GM12878 (cell line): ENCODE measurements at regions not wholly inside any gene's neighbourhood (a gene's known extent, or its start where the extent isn't known, plus 50 kb on each side); places are given as distances from the start of the nearest gene placed in this dataset.

Experiments used
- ATAC-seq: fragments of 200-7000 bp; cut with Tn5 transposase; 3 replicates; pipeline ENCODE4 v1.9.1; 2020; ENCODE audit warnings: mild to moderate bottlenecking, moderate library complexity
- BruUV-seq: library from RNA; stranded (reverse); fragments of 400-500 nt; replicated peaks from 2 replicates; lab custom pipeline; 2021; lab: Mats Ljungman, UMichigan
- CTCF ChIA-PET: fragments of 300-600 bp; sonication (Branson Sonifier 250); formaldehyde crosslinking; extraction: SDS; loops from one replicate; lab custom pipeline; 2021; ENCODE audit warnings: inconsistent platforms; lab: Yijun Ruan, JAX
- POLR2A ChIA-PET: fragments of 350-600 bp; formaldehyde crosslinking; extraction: SDS; loops from one replicate; lab custom pipeline; 2021; ENCODE audit warnings: inconsistent platforms; lab: Charles Lee
- RAD21 ChIA-PET: fragments of 300-600 bp; sonication (Branson Sonifier 250); formaldehyde crosslinking; loops from one replicate; lab custom pipeline; 2023; ENCODE audit warnings: antibody characterized with exemption; ENCODE audit not compliant: unreplicated experiment; lab: Charles Lee
- SMC1A ChIA-PET: fragments of 300-600 bp; sonication (Branson Sonifier 250); formaldehyde crosslinking; loops from one replicate; lab custom pipeline; 2023; ENCODE audit not compliant: unreplicated experiment, uncharacterized antibody; lab: Charles Lee
- DNase-seq: peaks from one replicate; pipeline ENCODE4 v3.0.0-alpha.2; 2011; ENCODE audit warnings: low read depth, low spot score
- FAIRE-seq: peaks from 3 replicates; lab custom pipeline; 2011; peaks lifted over from hg19 to GRCh38; lab: Jason Lieb, UNC
- H2AFZ ChIP-seq: 2 replicates; pipeline ENCODE4 v1.6.0; 2011; ENCODE audit warnings: low read depth, low read length, control low read depth; ENCODE audit not compliant: control insufficient read depth
- H3K27ac ChIP-seq: 2 replicates; pipeline ENCODE4 v1.5.1; 2011; ENCODE audit warnings: control low read depth; ENCODE audit not compliant: control insufficient read depth, insufficient read depth
- H3K27me3 ChIP-seq, 2 experiments: replicated peaks in 1 of 2; 2 replicates each; pipeline versions ENCODE4 v1.6.0 to v1.6.1; 2011; ENCODE audit warnings: low read length in 1 of 2; ENCODE audit not compliant: control insufficient read depth in 2 of 2, insufficient read depth in 2 of 2
- H3K36me3 ChIP-seq, 2 experiments: 2 replicates each; pipeline ENCODE4 v1.5.1; 2011; ENCODE audit warnings: low read length in 1 of 2; ENCODE audit not compliant: control insufficient read depth in 2 of 2, insufficient read depth in 2 of 2
- H3K4me1 ChIP-seq: 2 replicates; pipeline ENCODE4 v1.6.1; 2011; ENCODE audit warnings: mild to moderate bottlenecking, low read length, moderate library complexity, mixed read lengths; ENCODE audit not compliant: control insufficient read depth, insufficient read depth
- H3K4me2 ChIP-seq: 2 replicates; pipeline ENCODE4 v1.6.0; 2011; ENCODE audit warnings: control low read depth; ENCODE audit not compliant: control insufficient read depth, insufficient read depth
- H3K4me3 ChIP-seq: fragments of 200-600 bp; sonication (generic); 2 replicates; pipeline ENCODE4 v1.5.1; 2016
- H3K79me2 ChIP-seq: 2 replicates; pipeline ENCODE4 v1.6.0; 2011; ENCODE audit warnings: low read length; ENCODE audit not compliant: control insufficient read depth, insufficient read depth
- H3K9ac ChIP-seq: 2 replicates; pipeline ENCODE4 v1.8.0; 2011; ENCODE audit warnings: low read length, control low read depth, mixed read lengths; ENCODE audit not compliant: control insufficient read depth, insufficient read depth
- H3K9me3 ChIP-seq: replicated peaks from 3 replicates; pipeline ENCODE4 v1.5.1; 2011; ENCODE audit warnings: mild to moderate bottlenecking, low read length; ENCODE audit not compliant: control insufficient read depth, insufficient read depth
- H4K20me1 ChIP-seq: 2 replicates; pipeline ENCODE4 v1.6.0; 2011; ENCODE audit not compliant: control insufficient read depth, insufficient read depth
- ATF7 ChIP-seq: fragments of 450-650 bp; IDR thresholded peaks from 2 replicates; pipeline ENCODE4 v1.6.1; 2016; ENCODE audit warnings: low read depth, mild to moderate bottlenecking
- BACH1 ChIP-seq: fragments of 450-650 bp; IDR thresholded peaks from 2 replicates; pipeline ENCODE4 v1.6.1; 2017; ENCODE audit warnings: mild to moderate bottlenecking, borderline replicate concordance
- BHLHE40 ChIP-seq, 2 experiments: fragments of 450-650 bp in 1 of 2; IDR thresholded peaks; 2 replicates each; pipeline ENCODE4 v1.6.1; 2011 to 2017; ENCODE audit warnings: low read depth in 2 of 2, borderline replicate concordance in 1 of 2, improper control_type of control experiment in 1 of 2, low read length in 1 of 2, mild to moderate bottlenecking in 1 of 2
- DPF2 ChIP-seq: fragments of 450-650 bp; IDR thresholded peaks from 2 replicates; pipeline ENCODE4 v1.6.1; 2017; ENCODE audit warnings: mild to moderate bottlenecking
- E2F8 ChIP-seq: fragments of 450-650 bp; IDR thresholded peaks from 2 replicates; pipeline ENCODE4 v1.6.1; 2018; ENCODE audit warnings: mild to moderate bottlenecking, low read depth, moderate library complexity; ENCODE audit not compliant: partially characterized antibody
- GABPA ChIP-seq: IDR thresholded peaks from 2 replicates; pipeline ENCODE4 v1.6.1; 2014; ENCODE audit warnings: antibody characterized with exemption, low read depth, mild to moderate bottlenecking, inconsistent platforms
- HDAC2 ChIP-seq: fragments of 200-600 bp; sonication (generic); IDR thresholded peaks from 2 replicates; pipeline ENCODE4 v1.6.1; 2017
- NKRF ChIP-seq: fragments of 450-650 bp; conservative IDR thresholded peaks from 2 replicates; pipeline ENCODE4 v1.6.1; 2017; ENCODE audit warnings: mild to moderate bottlenecking, moderate library complexity
- PML ChIP-seq: IDR thresholded peaks from 2 replicates; pipeline ENCODE4 v1.6.1; 2012; ENCODE audit warnings: low read length, inconsistent platforms
- POU2F2 ChIP-seq: IDR thresholded peaks from 3 replicates; pipeline ENCODE4 v1.6.1; 2011; ENCODE audit warnings: low read depth, mild to moderate bottlenecking, low read length, borderline replicate concordance
- RAD51 ChIP-seq: fragments of 450-650 bp; IDR thresholded peaks from 2 replicates; pipeline ENCODE4 v1.6.1; 2016; ENCODE audit warnings: moderate library complexity, mild to moderate bottlenecking, inconsistent platforms
- RELB ChIP-seq: fragments of 450-650 bp; IDR thresholded peaks from 2 replicates; pipeline ENCODE4 v1.6.1; 2017; ENCODE audit warnings: low read depth, mild to moderate bottlenecking, moderate library complexity
- RUNX3 ChIP-seq: IDR thresholded peaks from 2 replicates; pipeline ENCODE4 v1.6.1; 2012; ENCODE audit warnings: low read length, inconsistent platforms
- TCF7 ChIP-seq: IDR thresholded peaks from 2 replicates; pipeline ENCODE4 v1.6.1; 2014; ENCODE audit warnings: antibody characterized with exemption, borderline replicate concordance
- WGBS: methylation state at CpG from one replicate; pipeline ENCODE4 v1.1.6; 2016; ENCODE audit warnings: low lambda C conversion rate; ENCODE audit not compliant: insufficient replicate concordance, insufficient coverage; ENCODE audit errors: missing lambda C conversion rate; 5-methylcytosine and 5-hydroxymethylcytosine counted together
- in situ Hi-C: fragments of 300-500 bp; cut with MboI; formaldehyde crosslinking; loops from 9 replicates; pipeline ENCODE4 v1.14.3; 2018; ENCODE audit warnings: mixed read lengths
- intact Hi-C: fragments of 100-400 bp; cut with micrococcal nuclease; formaldehyde crosslinking; loops from one replicate; pipeline ENCODE4 v1.14.2; 2022; ENCODE audit not compliant: unreplicated experiment

DNA sequence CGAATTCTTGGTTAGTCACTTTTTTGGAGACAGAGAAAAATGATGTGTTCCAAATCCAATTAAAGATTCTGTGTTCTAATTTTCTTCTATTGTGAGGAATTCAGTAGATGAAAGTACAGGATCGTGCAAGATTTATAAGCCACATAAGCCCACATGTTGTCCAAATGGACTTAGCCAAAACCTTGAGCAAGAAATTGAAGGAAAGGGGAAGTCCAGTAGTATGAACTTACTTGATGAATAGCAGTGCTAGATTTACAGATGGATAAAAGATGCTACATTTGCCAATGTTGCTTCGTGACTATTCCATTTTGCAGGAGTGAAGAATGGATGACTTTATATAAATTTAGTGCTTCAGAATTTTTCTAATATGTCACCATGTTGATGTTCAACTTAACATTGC is 120.0 kb upstream of the ATP11B start (continued):
- no peak for TF ChIP-seq E2F8

GRCh38 chr3:182682263-182683241 is 110.8 kb upstream of the ATP11B start:
- Histone ChIP-seq H3K36me3 (no peaks in the 10 kb centered on the region), H3K27ac (peak overlapping the region; percentile 5), H3K9ac (peak overlapping the region; percentile 50), H3K4me3 (peak overlapping the region; percentile 74), H3K9me3 (no peaks in the 10 kb centered on the region), H3K4me2 (peak overlapping the region; percentile 91), H4K20me1 (no peaks in the 10 kb centered on the region), H3K4me1 (peaks cover 7% of the 10 kb centered on the region; the same call in 1 of the 2 replicates), H3K27me3 (no peaks in the 10 kb centered on the region), H2AFZ (peak overlapping the region; percentile 72), H3K79me2 (no peaks in the 10 kb centered on the region)
- TSS peak; percentile 86 for BruUV-seq
- ChIA-PET RAD21 (interaction anchor here (1.1 to 2.1 kb wide), 6 partner anchors 26 to 976 kb away, joined by 3 to 6 read pairs (median 4); no protein-coding TSS in a partner anchor), POLR2A (no interaction called here), CTCF (interaction anchor here (0.7 to 3.2 kb wide), 18 partner anchors 7 to 1355 kb away, joined by 3 to 36 read pairs (median 4); partner anchors contain the start of gene ATP11B), SMC1A (interaction anchor here (1.2 to 2.1 kb wide), 5 partner anchors 14 to 975 kb away, joined by 3 to 8 read pairs (median 4); no protein-coding TSS in a partner anchor)
- peak; percentile 64 for FAIRE-seq
- WGBS, result 1% methylated on average over 80 of the region's 80 CpGs
- intact Hi-C loops, result loop anchor here (1.0 to 10.0 kb wide), 7 partner anchors 64 to 1356 kb away; no protein-coding TSS in a partner anchor
- ATAC-seq, result peak; percentile 95
- in situ Hi-C loops, result no loop called here
- DNase-seq, result peak; percentile 5
- TF ChIP-seq HDAC2 (no peak), ATF7 (no peak), PML (no peak), DPF2 (peak; percentile 55), POU2F2 (no peak), TCF7 (no peak), RELB (peak; percentile 86), RAD51 (no peak), NKRF (no peak), RUNX3 (no peak), GABPA (no peak), BACH1 (no peak), BHLHE40 (IDR thresholded peaks at IDR 0.05; ENCODE audit: borderline replicate concordance in 1 of 2, low read depth in 2 of 2, low read length in 1 of 2) (peak in 1 of 2 experiments; percentile 59; a peak in 1 of 4 replicates)
